Muscle of back (tissue), 3 donors: ENCODE measurements at regions not wholly inside any gene's neighbourhood (a gene's known extent, or its start where the extent isn't known, plus 50 kb on each side); places are given as distances from the start of the nearest gene placed in this dataset.

ENCODE experiments used
- DNase-seq, 3 donors: peaks; one replicate each; pipeline versions ENCODE4 v3.0.0 to v3.0.0-alpha.2; 2013

DNA sequence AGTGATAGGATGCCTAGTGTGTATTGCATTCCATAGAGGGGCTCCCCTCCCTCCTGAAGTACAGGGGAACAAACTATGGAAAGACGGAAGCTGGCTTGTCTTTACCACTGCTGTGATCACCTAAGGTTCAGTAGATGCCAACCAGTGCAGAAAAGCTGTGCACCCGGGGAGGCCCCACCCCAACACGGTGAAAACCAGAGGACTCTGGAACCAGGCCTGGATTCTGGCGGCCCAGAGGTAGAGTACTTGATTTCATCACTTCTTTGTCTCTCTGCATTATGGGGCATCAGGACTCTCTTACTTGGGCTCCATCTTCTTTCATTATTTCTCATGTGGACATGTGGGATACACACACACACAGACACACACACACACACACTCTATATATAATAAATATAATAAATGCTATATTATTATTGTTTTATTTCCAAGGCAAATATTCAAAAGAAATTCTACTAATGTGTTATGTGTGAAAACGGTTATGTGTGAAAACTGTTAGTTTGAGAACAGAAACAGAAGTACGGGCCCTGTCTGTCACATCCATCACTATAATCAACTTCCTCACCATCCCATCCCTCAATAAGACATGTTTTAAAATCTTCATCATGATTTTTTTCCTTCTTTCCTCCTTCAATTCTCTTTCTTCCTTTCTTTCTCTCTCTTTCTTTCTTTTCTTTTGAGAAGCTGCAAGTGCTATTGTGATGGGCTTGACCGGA lies 152.4 kb upstream of the CMC1 start:
- DNase-seq, result no peak

DNA sequence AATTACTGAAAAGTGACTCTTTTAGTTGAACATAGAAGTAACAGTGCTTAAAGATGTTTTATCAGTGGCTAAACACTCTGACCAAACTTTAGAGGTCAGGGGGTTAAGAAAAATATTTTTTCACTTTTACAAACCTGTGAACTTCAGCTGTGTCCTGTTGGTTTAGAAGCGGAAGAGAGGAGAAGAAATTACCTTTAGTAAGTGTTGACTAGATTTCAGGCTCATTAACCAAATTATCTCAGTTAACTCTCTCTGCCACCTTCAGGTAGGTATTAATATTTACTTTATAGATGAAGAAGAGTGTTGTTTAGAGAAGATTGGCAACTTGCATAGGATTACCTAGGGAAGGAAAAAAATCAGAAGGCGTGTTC lies 151.9 kb upstream of the CMC1 start:
- DNase-seq, result no peak

DNA sequence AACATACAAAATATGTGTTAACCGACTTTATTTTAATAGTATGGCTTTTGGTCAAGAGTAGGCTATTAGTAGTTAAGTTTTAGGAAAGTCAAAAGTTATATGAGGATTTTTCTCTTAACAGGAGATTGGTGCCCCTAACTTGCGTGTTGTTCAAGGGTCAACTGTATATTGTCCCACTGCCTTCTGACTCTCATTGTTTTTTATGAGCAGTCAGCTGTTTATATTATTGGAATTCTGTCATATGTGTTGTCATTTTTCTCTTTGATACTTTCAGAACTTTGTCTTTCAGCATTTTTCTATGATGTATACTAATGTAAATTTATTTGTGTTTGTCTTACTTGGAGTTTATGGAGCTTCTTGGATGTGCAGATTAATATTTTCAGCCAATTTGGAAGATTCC lies 142.1 kb upstream of the CMC1 start:
- no peak for DNase-seq

GRCh38 chr3:28101705-28102104 lies 139.7 kb upstream of the CMC1 start:
- no peak for DNase-seq

GRCh38 chr3:28103861-28104260 lies 137.6 kb upstream of the CMC1 start:
- DNase-seq, result no peak

- no peak for DNase-seq
Observed at GRCh38 chr3:28104896-28105534, 136.4 kb upstream of the CMC1 start.

- no peak for DNase-seq
Observed at GRCh38 chr3:28109829-28110228, 131.6 kb upstream of the CMC1 start.

GRCh38 chr3:28110869-28111268 lies 130.6 kb upstream of the CMC1 start:
- DNase-seq, result no peak

DNA sequence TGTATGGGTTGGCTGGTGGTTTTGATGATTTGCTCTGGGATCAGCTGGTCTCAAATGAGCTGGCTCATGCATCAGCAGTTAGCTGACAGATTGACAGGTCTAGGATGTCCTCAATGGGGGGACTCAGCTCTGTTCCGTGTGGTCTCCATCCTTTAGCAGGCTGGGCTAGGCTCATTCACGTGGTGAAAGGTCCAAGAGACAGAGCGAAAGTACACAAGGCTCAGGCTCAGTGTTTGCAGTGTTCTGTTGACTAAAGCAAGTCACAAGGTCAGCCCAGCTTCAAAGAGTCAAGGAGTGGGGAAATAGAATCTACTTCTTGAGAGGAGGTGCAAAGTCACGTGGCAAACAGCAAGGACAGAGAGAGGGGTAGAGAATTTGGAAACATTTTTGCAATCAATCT lies 126.5 kb upstream of the CMC1 start:
- DNase-seq, result no peak

DNA sequence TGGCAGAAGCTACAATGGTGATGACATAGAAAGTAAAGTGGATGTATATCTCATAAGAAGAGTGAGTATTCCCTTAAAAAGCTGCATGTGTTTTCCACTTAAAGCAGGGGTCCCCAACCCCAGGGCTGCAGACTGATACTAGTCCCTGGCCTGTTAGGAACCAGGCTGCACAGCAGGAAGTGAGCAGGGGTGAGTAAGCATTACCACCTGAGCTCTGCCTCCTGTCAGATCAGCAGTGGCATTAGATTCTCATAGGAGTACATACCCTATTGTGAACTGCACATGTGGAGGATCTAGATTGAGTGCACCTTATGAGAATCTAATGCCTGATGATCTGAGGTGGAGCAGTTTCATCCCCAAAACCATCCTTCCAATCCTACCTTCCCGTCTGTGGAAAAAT lies 126.1 kb upstream of the CMC1 start:
- DNase-seq, result no peak

DNA sequence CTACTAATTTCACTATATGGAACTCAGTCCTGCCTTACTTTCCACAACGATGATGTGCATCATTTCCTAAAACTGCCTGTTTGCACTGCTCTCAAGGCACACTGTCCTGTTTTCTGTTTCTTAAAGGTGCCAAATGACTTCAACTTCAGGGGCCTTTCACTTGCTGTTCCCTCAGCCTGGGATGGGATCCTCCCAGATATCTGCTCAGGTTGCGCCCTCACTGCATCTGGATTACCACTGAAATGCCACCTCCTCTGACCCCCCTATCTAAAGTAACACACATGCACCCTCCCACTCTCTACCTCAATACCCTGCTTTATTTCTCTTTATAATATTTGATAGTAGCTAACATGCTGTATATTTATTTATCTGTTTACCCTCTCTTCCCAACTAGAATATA lies 123.8 kb upstream of the CMC1 start:
- no peak for DNase-seq

DNA sequence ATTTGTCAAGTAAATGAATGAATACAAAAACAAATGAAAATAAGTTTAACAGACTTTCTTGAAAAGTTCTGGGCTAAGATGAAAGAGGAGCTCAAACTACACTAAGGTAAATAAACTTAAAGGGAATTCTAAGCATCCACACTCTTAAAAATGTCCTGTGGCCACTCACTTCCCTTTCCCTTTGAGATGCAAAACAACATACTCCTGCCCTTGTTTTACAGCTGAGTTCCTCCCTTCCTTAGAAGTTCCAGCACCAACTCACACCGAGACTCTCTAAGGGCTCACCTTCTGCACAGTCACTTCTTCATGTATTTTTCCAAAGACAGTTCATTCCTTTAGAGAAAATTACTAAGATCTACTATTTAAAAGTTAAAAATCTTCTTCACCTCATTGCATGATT lies 123.3 kb upstream of the CMC1 start:
- DNase-seq, result no peak

DNA sequence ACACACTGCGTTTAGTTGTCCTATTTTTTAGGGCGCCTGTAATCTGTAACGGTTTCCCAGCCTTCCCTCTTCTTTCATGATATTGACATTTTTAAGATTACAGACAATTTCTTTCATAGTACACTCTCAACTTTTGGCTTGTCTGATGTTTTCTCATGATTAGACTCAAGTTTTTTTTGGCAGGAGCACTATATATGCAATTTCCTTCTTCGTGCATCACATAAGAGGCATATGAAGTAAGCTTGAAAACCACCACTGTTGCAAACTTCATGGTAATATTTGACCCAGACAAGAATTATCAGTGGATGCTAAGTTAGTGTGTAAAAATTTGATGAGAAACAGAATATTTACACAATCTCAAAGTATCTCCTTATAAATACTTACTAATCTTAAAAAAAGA lies 119.2 kb upstream of the CMC1 start:
- DNase-seq, result no peak

DNA sequence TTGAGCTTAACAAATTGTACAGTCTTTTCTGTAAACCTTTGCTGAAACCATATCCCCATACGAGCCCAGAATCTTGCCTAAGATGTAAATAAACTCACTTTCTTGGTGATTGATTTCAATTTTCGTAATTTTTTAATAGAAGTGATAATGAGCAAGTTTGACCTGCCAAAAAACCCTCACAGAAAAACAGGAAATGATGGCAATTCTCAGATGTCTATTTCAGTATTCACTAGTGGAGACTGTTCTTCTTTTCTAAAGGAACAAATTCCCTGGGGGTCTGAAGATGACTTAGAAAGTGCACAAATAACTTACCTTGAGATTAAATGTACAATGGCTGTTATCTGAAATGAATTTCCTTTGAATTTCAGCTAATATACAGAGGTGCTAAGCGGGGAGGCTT lies 116.5 kb upstream of the CMC1 start:
- DNase-seq, result no peak

DNA sequence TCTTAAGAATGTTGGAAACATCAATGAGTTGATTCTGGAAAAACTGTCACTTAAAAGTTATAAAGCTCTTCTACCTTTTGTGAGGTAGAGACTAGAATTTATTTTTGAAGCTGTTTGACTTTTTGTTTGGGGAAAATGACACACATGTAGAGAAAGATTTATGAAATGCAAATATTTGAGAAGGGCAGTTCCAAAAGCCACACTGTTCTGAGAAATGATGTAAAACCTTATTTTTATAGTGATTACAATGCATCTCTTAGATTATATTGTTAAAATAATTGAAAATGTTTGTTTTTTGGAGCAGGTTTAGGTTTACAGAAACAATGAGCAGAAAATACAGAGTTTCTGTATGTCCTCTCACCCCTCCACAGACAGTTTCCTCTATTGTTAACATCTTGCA lies 116.1 kb upstream of the CMC1 start:
- no peak for DNase-seq

DNA sequence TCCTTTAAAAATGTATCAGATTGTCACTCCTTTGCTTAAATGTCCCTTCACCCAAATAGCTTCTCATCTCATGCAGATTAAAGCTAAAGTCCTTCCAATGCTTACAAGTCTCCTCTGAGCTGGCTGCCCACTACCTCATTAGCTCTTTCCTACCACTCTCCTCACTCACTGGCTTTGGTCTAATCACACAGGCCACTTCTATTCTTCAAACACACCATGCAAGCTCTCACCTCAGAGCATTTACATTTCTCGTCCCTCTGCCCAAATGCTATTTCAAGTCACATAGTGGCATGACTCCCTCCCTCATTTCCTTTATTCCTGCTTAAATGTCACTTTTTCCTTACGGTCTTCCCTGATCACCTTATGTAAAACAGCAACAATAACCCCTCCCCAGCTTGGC lies 110.6 kb upstream of the CMC1 start:
- no peak for DNase-seq

- peak in 2 of 3 donors; percentile 42 to 52 for DNase-seq
Observed at GRCh38 chr3:28132941-28133340, 108.5 kb upstream of the CMC1 start.

DNA sequence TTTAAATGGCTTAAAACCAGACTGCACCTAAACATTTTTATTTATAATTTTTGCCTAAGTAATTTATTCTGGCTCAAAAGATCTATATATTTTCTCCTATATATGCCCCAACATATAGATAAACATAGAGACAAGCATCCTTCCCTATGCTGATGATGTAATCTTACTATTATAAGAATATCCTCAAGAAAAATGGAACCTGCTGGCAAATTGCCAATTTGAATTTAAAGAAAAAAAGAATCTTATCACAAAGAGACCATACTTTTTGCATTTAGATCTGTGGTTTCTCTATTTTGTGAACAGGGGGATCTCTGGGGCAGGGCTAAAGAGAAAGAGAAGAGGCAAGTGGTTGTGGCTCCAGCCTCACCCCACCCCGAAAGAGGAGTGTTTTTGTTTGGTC lies 107.2 kb upstream of the CMC1 start:
- DNase-seq, result no peak

- DNase-seq, result no peak
Observed at GRCh38 chr3:28134792-28135375, 106.5 kb upstream of the CMC1 start.

- no peak for DNase-seq
Observed at GRCh38 chr3:28136607-28137216, 104.7 kb upstream of the CMC1 start.

DNA sequence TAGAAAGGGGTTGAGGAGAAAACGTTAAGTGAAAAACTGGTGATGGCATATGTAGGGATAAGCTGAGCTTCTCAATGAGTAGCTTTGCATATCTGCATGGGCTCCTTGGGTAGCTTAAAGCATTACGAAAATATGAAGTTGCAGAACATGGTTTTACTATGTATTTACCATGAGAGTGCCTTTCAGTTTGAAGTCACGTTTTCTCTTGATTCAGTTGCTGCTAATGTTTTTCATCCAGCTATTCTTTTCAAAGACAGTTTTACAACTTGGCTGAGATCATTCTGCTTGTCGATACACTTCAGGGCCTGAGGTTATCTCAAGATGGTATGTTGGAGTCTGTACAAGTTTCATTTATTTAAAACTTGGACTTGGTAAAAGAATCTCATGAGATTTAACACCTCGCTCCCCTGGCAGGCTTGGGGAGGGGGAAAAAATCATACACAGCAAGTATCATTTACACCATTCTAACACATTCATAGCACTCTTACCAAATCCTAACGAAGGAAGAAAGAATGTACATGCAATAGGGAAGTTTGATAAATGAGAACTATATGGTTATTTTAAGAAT lies 103.3 kb upstream of the CMC1 start:
- DNase-seq, result no peak

GRCh38 chr3:28139288-28139687 lies 102.1 kb upstream of the CMC1 start:
- DNase-seq, result no peak
